PC-9 (cell line): ENCODE measurements at regions not wholly inside any gene's neighbourhood (a gene's known extent, or its start where the extent isn't known, plus 50 kb on each side); places are given as distances from the start of the nearest gene placed in this dataset.

Experiments
- BruUV-seq: library from RNA; stranded (reverse); fragments of 400-500 nt; replicated peaks from 2 replicates; lab custom pipeline; 2021; lab: Mats Ljungman, UMichigan
- CTCF ChIA-PET: fragments of 300-600 bp; sonication (Branson Sonifier 250); formaldehyde crosslinking; loops from one replicate; lab custom pipeline; 2022; ENCODE audit warnings: antibody characterized with exemption; lab: Charles Lee
- POLR2A ChIA-PET: fragments of 300-600 bp; sonication (Branson Sonifier 250); formaldehyde crosslinking; loops from one replicate; lab custom pipeline; 2022; ENCODE audit warnings: antibody characterized with exemption; ENCODE audit not compliant: unreplicated experiment; lab: Charles Lee
- DNase-seq, 2 experiments: peaks; one replicate each; pipeline versions ENCODE4 v3.0.0 to v3.0.0-alpha.2; 2015 to 2022; ENCODE audit warnings: mixed read lengths in 1 of 2
- H2AFZ ChIP-seq: fragments of 200-600 bp; sonication (generic); 2 replicates; pipeline ENCODE4 v1.8.1; 2017; ENCODE audit warnings: antibody characterized with exemption
- H3F3A ChIP-seq: fragments of 200-600 bp; sonication (generic); 2 replicates; pipeline ENCODE4 v1.8.1; 2017; ENCODE audit warnings: antibody characterized with exemption, mild to moderate bottlenecking, low read depth; ENCODE audit not compliant: insufficient read depth
- H3K27ac ChIP-seq: fragments of 200-600 bp; sonication (generic); 2 replicates; pipeline ENCODE4 v1.6.1; 2016; ENCODE audit warnings: mixed run types
- H3K27me3 ChIP-seq: fragments of 200-600 bp; sonication (generic); 2 replicates; pipeline ENCODE4 v1.6.1; 2016; ENCODE audit warnings: low read depth, mixed run types; ENCODE audit not compliant: insufficient read depth
- H3K36me3 ChIP-seq: fragments of 200-600 bp; sonication (generic); 2 replicates; pipeline ENCODE4 v1.6.1; 2016; ENCODE audit warnings: low read depth, mixed run types
- H3K4me1 ChIP-seq: fragments of 200-600 bp; sonication (generic); replicated peaks from 2 replicates; pipeline ENCODE4 v1.6.1; 2016; ENCODE audit warnings: mixed run types; ENCODE audit not compliant: insufficient read depth
- H3K4me2 ChIP-seq: fragments of 200-600 bp; sonication (generic); 2 replicates; pipeline ENCODE4 v1.6.1; 2017; ENCODE audit warnings: mixed run types
- H3K4me3 ChIP-seq: fragments of 200-600 bp; sonication (generic); 2 replicates; pipeline ENCODE4 v1.6.1; 2016; ENCODE audit warnings: mixed run types
- H3K79me2 ChIP-seq: fragments of 200-600 bp; sonication (generic); 2 replicates; pipeline ENCODE4 v1.6.1; 2017; ENCODE audit warnings: low read depth, mixed run types
- H3K9me2 ChIP-seq: fragments of 200-600 bp; sonication (generic); 2 replicates; pipeline ENCODE4 v1.8.1; 2017; ENCODE audit warnings: mild to moderate bottlenecking; ENCODE audit not compliant: insufficient read depth
- H3K9me3 ChIP-seq: fragments of 200-600 bp; sonication (generic); 2 replicates; pipeline ENCODE4 v1.8.1; 2016; ENCODE audit warnings: low read depth; ENCODE audit not compliant: insufficient read depth
- H4K20me1 ChIP-seq: fragments of 200-600 bp; sonication (generic); 2 replicates; pipeline ENCODE4 v1.8.1; 2017; ENCODE audit not compliant: insufficient read depth
- EZH2 ChIP-seq: fragments of 200-600 bp; sonication (generic); IDR thresholded peaks from 2 replicates; pipeline ENCODE4 v1.8.0; 2017; ENCODE audit warnings: antibody characterized with exemption, low read depth
- intact Hi-C: fragments of 100-400 bp; cut with micrococcal nuclease; formaldehyde crosslinking; loops from one replicate; pipeline ENCODE4 v1.10.0; 2022; ENCODE audit not compliant: unreplicated experiment
- TF ChIP-seq, protein P1 (sequence below): fragments of 200-600 bp; sonication (generic); conservative IDR thresholded peaks from 2 replicates; pipeline ENCODE4 v1.6.1; 2017; ENCODE audit warnings: mixed run types, antibody characterized with exemption, mild to moderate bottlenecking, moderate library complexity

DNA sequence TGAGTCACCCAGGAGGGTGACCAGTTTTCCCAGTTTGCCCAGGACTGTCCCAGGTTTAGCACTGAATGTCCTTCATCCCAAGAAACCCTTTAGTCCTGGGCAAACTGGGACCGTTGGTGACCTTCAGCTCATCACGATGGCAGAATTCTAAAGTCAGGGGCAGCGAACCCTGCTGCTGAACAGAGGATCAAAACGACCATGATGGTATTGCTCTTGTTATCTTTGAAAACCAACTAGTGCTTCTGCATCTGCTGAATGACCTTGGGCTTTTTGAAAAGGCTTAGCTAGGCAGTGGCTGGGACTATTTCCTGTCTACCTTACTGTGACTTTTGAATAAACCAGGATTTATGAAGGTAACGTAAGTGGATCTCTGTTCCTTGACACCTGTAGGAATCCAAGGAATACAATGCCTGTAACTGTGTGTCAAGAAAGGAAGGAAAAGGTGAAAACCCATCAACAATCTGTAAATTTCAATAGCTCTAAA is 281.9 kb downstream of the SOX9 start:
- no peaks in the 10 kb centered on the region for H3K9me2 ChIP-seq
- peaks cover 21% of the 10 kb centered on the region for H3K36me3 ChIP-seq
- no peak overlapping the region for H3K4me2 ChIP-seq
- H3K79me2 ChIP-seq: peaks cover 45% of the 10 kb centered on the region
- peaks cover 38% of the 10 kb centered on the region for H3F3A ChIP-seq
- ChIA-PET POLR2A (no interaction called here), CTCF (no interaction called here)
- no peak overlapping the region for H2AFZ ChIP-seq
- no TSS peak for BruUV-seq
- H3K4me1 ChIP-seq: peaks cover 32% of the 10 kb centered on the region
- no peaks in the 10 kb centered on the region for H3K9me3 ChIP-seq
- intact Hi-C loops: no loop called here
- H3K4me3 ChIP-seq: no peak overlapping the region
- no peaks in the 10 kb centered on the region for H3K27me3 ChIP-seq
- no peak for DNase-seq
- no peak overlapping the region for H3K27ac ChIP-seq
- TF ChIP-seq EZH2: no peak
- TF ChIP-seq, protein P1, sequence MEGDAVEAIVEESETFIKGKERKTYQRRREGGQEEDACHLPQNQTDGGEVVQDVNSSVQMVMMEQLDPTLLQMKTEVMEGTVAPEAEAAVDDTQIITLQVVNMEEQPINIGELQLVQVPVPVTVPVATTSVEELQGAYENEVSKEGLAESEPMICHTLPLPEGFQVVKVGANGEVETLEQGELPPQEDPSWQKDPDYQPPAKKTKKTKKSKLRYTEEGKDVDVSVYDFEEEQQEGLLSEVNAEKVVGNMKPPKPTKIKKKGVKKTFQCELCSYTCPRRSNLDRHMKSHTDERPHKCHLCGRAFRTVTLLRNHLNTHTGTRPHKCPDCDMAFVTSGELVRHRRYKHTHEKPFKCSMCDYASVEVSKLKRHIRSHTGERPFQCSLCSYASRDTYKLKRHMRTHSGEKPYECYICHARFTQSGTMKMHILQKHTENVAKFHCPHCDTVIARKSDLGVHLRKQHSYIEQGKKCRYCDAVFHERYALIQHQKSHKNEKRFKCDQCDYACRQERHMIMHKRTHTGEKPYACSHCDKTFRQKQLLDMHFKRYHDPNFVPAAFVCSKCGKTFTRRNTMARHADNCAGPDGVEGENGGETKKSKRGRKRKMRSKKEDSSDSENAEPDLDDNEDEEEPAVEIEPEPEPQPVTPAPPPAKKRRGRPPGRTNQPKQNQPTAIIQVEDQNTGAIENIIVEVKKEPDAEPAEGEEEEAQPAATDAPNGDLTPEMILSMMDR: no peak
- no peaks in the 10 kb centered on the region for H4K20me1 ChIP-seq

DNA sequence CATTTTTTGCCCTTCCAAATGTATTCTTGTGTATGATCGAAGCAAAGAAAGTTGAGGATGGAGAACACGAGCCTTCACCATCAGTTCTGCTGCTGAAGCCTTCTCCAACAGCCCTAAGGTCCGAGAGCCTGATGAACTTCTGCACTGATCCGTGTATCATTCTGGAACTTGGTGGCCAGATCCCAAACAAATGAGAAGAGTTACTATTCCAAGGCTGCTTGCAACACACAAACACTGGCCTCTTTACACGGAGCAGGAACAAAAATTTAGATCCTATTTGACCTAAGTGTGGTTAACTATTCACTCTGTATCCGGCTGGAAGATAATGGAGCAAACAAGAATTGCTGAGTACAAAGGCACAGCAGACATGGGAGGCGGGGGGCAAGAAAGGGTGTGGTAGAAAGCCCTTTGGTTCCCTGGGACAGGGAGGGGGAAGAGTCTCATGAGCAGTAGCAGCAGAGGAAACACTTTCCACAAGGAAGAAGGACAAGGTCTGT is 282.9 kb downstream of the SOX9 start:
- H3K4me1 ChIP-seq: peaks cover 36% of the 10 kb centered on the region
- H3K9me3 ChIP-seq: no peaks in the 10 kb centered on the region
- ChIA-PET CTCF (no interaction called here), POLR2A (interaction anchor here (0.6 kb wide), 1 partner anchor 31 kb away, joined by 15 read pairs; no protein-coding TSS in a partner anchor)
- no peaks in the 10 kb centered on the region for H4K20me1 ChIP-seq
- TF ChIP-seq EZH2: no peak
- TF ChIP-seq, protein P1: no peak
- H2AFZ ChIP-seq: no peak overlapping the region
- peaks cover 21% of the 10 kb centered on the region for H3K36me3 ChIP-seq
- peaks cover 40% of the 10 kb centered on the region for H3F3A ChIP-seq
- H3K9me2 ChIP-seq: no peaks in the 10 kb centered on the region
- H3K4me2 ChIP-seq: no peak overlapping the region
- peaks cover 54% of the 10 kb centered on the region for H3K79me2 ChIP-seq
- no TSS peak for BruUV-seq
- H3K27me3 ChIP-seq: no peaks in the 10 kb centered on the region
- no peak overlapping the region for H3K4me3 ChIP-seq
- DNase-seq: no peak
- intact Hi-C loops: no loop called here
- H3K27ac ChIP-seq: no peak overlapping the region

- Histone ChIP-seq H3K27ac (peak overlapping the region; percentile 99), H3K4me1 (peaks cover 47% of the 10 kb centered on the region), H3K36me3 (peaks cover 21% of the 10 kb centered on the region), H3K4me3 (no peak overlapping the region), H2AFZ (no peak overlapping the region), H3F3A (peaks cover 45% of the 10 kb centered on the region), H4K20me1 (no peaks in the 10 kb centered on the region), H3K9me3 (no peaks in the 10 kb centered on the region), H3K27me3 (no peaks in the 10 kb centered on the region), H3K9me2 (no peaks in the 10 kb centered on the region), H3K4me2 (no peak overlapping the region), H3K79me2 (peaks cover 66% of the 10 kb centered on the region)
- ChIA-PET CTCF (interaction anchor here (0.6 kb wide), 1 partner anchor 25 kb away, joined by 5 read pairs; no protein-coding TSS in a partner anchor), POLR2A (no interaction called here)
- DNase-seq: no peak
- BruUV-seq: no TSS peak
- TF ChIP-seq, protein P1: no peak
- intact Hi-C loops: loop anchor here (5.0 kb wide), 2 partner anchors 133 to 283 kb away; partner anchors contain the start of gene SOX9
Observed at GRCh38 chr17:72404872-72405271, 284.1 kb downstream of the SOX9 start.
